HepG2 (cell line): ENCODE measurements at regions not wholly inside any gene's neighbourhood (a gene's known extent, or its start where the extent isn't known, plus 50 kb on each side); places are given as distances from the start of the nearest gene placed in this dataset.

Source experiments
- ATAC-seq: fragments of 200-7000 bp; cut with Tn5 transposase; 3 replicates; pipeline ENCODE4 v1.9.1; 2020; ENCODE audit warnings: mild to moderate bottlenecking, moderate library complexity
- BruUV-seq: library from RNA; stranded (reverse); fragments of 400-500 nt; replicated peaks from 2 replicates; lab custom pipeline; 2021; lab: Mats Ljungman, UMichigan
- CTCF ChIA-PET: fragments of 300-600 bp; formaldehyde crosslinking; extraction: SDS; loops from one replicate; lab custom pipeline; 2021; ENCODE audit warnings: low total read pairs, inconsistent platforms, low intra/inter-chr PET ratio; lab: Yijun Ruan, JAX
- POLR2A ChIA-PET: fragments of 350-600 bp; sonication (Branson Sonifier 250); formaldehyde crosslinking; loops from one replicate; lab custom pipeline; 2020; ENCODE audit warnings: antibody characterized with exemption, inconsistent platforms; lab: Yijun Ruan, JAX
- DNase-seq: peaks from one replicate; pipeline ENCODE4 v3.0.0-alpha.2; 2015; ENCODE audit warnings: low spot score
- FAIRE-seq: peaks from 3 replicates; lab custom pipeline; 2011; peaks lifted over from hg19 to GRCh38; lab: Jason Lieb, UNC
- H2AFZ ChIP-seq: one replicate; pipeline ENCODE4 v1.6.1; 2011; ENCODE audit warnings: low read length, inconsistent platforms
- H3K27ac ChIP-seq: fragments of 300-600 bp; 3 replicates; pipeline ENCODE4 v1.8.0; 2011; ENCODE audit warnings: mixed run types, mild to moderate bottlenecking, mixed read lengths, low read length, inconsistent platforms; ENCODE audit not compliant: insufficient read depth; ENCODE audit errors: extremely low read length
- H3K27me3 ChIP-seq, 2 experiments: fragments of 200-600 bp in 1 of 2; 2 replicates in 1 of 2; 3 replicates in 1 of 2; pipeline versions ENCODE4 v1.6.0 to v1.8.0; 2011; ENCODE audit warnings: low read length in 2 of 2, mild to moderate bottlenecking in 2 of 2, moderate library complexity in 2 of 2, inconsistent platforms in 1 of 2; ENCODE audit not compliant: insufficient read depth in 2 of 2, control insufficient read depth in 1 of 2
- H3K36me3 ChIP-seq, 2 experiments: fragments of 200-600 bp in 1 of 2; replicated peaks in 1 of 2; 2 replicates in 1 of 2; 3 replicates in 1 of 2; pipeline versions ENCODE4 v1.5.1 to v1.8.0; 2011; ENCODE audit warnings: low read length in 2 of 2, inconsistent platforms in 1 of 2; ENCODE audit not compliant: insufficient read depth in 2 of 2, control insufficient read depth in 1 of 2
- H3K4me1 ChIP-seq: 2 replicates; pipeline ENCODE4 v1.5.1; 2012; ENCODE audit warnings: low read length, inconsistent platforms; ENCODE audit not compliant: insufficient read depth
- H3K4me2 ChIP-seq: 2 replicates; pipeline ENCODE4 v1.6.0; 2011; ENCODE audit warnings: low read depth, low read length, inconsistent platforms
- H3K4me3 ChIP-seq, 3 experiments: fragments of 200-600 bp in 1 of 3; sonication (generic), shearing (Covaris generic) in 1 of 3; replicated peaks in 1 of 3; 2 replicates each; pipeline ENCODE4 v1.5.1; 2011 to 2016; ENCODE audit warnings: low read length in 3 of 3, inconsistent platforms in 2 of 3, low read depth in 2 of 3, mild to moderate bottlenecking in 2 of 3, control low read depth in 1 of 3, mixed read lengths in 1 of 3; ENCODE audit not compliant: insufficient read depth in 1 of 3
- H3K79me2 ChIP-seq: one replicate; pipeline ENCODE4 v1.6.1; 2011; ENCODE audit warnings: low read length, inconsistent platforms; ENCODE audit not compliant: insufficient read depth
- H3K9ac ChIP-seq: 2 replicates; pipeline ENCODE4 v1.6.0; 2011; ENCODE audit warnings: mild to moderate bottlenecking, low read depth, low read length, inconsistent platforms; ENCODE audit not compliant: insufficient read depth
- H3K9me3 ChIP-seq: 2 replicates; pipeline ENCODE4 v1.5.1; 2012; ENCODE audit warnings: mild to moderate bottlenecking, low read length
- H4K20me1 ChIP-seq: 2 replicates; pipeline ENCODE4 v1.6.0; 2011; ENCODE audit warnings: inconsistent platforms, mild to moderate bottlenecking, low read length, moderate library complexity; ENCODE audit not compliant: insufficient read depth
- CEBPB ChIP-seq: IDR thresholded peaks from 2 replicates; pipeline ENCODE4 v1.6.1; 2011; ENCODE audit warnings: low read depth, low read length, improper control_type of control experiment, borderline replicate concordance
- KLF16 ChIP-seq, 2 experiments: sonication (generic) in 1 of 2; formaldehyde crosslinking in 1 of 2; IDR thresholded peaks; 2 replicates each; pipeline versions ENCODE4 v1.6.1 to v1.8.0; 2016 to 2023; ENCODE audit warnings: missing genetic modification reagents in 2 of 2, missing compliant biosample characterization in 1 of 2
- NFE2L2 ChIP-seq: fragments of 150-350 bp; IDR thresholded peaks from 2 replicates; pipeline ENCODE4 v1.6.1; 2014; ENCODE audit warnings: low read length
- ZNF644 ChIP-seq: IDR thresholded peaks from 2 replicates; pipeline ENCODE4 v1.6.1; 2016; ENCODE audit warnings: low read depth
- WGBS: methylation state at CpG from one replicate; pipeline ENCODE4 v1.1.6; 2017; ENCODE audit warnings: low lambda C conversion rate; 5-methylcytosine and 5-hydroxymethylcytosine counted together
- in situ Hi-C: cut with HindIII; loops from 2 replicates; pipeline ENCODE4 v1.10.0; 2017; ENCODE audit warnings: low pct_unique_long_range_greater_than_20kb; ENCODE audit not compliant: extremely low pct_ligation_motif_present
- intact Hi-C: fragments of 100-400 bp; cut with micrococcal nuclease; formaldehyde crosslinking; loops from one replicate; pipeline ENCODE4 v1.10.0; 2022; ENCODE audit not compliant: unreplicated experiment
- TF ChIP-seq, protein P1 (sequence below): sonication (generic); formaldehyde crosslinking; IDR thresholded peaks from 2 replicates; pipeline ENCODE4 v1.4.0; 2020; ENCODE audit warnings: missing genetic modification reagents
- TF ChIP-seq, protein P2 (sequence below): sonication (generic); formaldehyde crosslinking; IDR thresholded peaks from 2 replicates; pipeline ENCODE4 v1.4.0; 2020; ENCODE audit warnings: missing genetic modification reagents

DNA sequence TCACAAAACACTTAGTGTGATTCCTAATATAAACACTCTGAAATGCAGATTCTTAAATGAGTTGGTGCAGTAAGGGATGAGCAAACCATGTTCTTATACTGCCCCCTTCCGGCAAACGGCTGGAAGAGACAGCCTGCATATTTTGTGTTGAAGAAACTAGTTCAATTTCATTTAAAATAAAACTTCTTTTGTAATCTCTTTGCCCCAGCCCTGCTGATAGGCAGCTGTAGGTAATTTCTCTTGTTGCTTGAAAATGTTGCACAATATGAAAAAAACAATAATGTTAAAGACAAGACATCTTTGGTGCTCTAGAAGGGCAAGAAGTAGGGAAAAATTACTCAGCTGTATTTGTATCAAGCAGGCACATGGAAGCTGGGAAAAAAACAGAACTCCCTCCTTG lies 89.7 kb upstream of the CCNG1 start (continued):
- TF ChIP-seq, protein P1, sequence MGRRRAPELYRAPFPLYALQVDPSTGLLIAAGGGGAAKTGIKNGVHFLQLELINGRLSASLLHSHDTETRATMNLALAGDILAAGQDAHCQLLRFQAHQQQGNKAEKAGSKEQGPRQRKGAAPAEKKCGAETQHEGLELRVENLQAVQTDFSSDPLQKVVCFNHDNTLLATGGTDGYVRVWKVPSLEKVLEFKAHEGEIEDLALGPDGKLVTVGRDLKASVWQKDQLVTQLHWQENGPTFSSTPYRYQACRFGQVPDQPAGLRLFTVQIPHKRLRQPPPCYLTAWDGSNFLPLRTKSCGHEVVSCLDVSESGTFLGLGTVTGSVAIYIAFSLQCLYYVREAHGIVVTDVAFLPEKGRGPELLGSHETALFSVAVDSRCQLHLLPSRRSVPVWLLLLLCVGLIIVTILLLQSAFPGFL (CRISPR knock-in tag): no peak
- TF ChIP-seq CEBPB: peak; percentile 52; the same call in 1 of the 2 replicates

DNA sequence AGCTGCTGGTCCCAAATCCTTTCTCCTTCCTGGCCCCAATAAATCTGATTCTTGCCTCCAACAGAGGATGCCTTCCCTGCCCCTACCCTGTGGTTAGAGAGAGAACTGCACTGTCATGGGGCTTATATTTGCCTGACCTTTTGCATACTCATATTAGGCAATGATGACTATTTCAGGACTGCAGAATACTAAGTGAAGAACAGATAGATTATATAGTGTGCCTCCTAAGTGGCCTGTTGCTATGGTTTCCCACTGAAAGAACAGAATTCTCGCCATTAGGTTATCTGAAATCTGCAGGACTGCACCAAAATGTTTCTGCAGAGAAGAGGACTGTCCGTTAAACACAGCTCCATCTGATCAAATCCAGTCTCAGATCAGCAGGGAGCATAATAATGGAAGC lies 87.3 kb upstream of the CCNG1 start:
- Histone ChIP-seq H3K4me2 (no peak overlapping the region), H3K27me3 (no peaks in the 10 kb centered on the region)
- no peak for TF ChIP-seq KLF16 (CRISPR knock-in tag; IDR thresholded peaks at IDR 0.05)
- TF ChIP-seq NFE2L2: peak; percentile 37; the same call in 1 of the 2 replicates
- TF ChIP-seq, protein P2, sequence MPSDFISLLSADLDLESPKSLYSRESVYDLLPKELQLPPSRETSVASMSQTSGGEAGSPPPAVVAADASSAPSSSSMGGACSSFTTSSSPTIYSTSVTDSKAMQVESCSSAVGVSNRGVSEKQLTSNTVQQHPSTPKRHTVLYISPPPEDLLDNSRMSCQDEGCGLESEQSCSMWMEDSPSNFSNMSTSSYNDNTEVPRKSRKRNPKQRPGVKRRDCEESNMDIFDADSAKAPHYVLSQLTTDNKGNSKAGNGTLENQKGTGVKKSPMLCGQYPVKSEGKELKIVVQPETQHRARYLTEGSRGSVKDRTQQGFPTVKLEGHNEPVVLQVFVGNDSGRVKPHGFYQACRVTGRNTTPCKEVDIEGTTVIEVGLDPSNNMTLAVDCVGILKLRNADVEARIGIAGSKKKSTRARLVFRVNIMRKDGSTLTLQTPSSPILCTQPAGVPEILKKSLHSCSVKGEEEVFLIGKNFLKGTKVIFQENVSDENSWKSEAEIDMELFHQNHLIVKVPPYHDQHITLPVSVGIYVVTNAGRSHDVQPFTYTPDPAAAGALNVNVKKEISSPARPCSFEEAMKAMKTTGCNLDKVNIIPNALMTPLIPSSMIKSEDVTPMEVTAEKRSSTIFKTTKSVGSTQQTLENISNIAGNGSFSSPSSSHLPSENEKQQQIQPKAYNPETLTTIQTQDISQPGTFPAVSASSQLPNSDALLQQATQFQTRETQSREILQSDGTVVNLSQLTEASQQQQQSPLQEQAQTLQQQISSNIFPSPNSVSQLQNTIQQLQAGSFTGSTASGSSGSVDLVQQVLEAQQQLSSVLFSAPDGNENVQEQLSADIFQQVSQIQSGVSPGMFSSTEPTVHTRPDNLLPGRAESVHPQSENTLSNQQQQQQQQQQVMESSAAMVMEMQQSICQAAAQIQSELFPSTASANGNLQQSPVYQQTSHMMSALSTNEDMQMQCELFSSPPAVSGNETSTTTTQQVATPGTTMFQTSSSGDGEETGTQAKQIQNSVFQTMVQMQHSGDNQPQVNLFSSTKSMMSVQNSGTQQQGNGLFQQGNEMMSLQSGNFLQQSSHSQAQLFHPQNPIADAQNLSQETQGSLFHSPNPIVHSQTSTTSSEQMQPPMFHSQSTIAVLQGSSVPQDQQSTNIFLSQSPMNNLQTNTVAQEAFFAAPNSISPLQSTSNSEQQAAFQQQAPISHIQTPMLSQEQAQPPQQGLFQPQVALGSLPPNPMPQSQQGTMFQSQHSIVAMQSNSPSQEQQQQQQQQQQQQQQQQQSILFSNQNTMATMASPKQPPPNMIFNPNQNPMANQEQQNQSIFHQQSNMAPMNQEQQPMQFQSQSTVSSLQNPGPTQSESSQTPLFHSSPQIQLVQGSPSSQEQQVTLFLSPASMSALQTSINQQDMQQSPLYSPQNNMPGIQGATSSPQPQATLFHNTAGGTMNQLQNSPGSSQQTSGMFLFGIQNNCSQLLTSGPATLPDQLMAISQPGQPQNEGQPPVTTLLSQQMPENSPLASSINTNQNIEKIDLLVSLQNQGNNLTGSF: no peak
- TF ChIP-seq ZNF644 (CRISPR knock-in tag): no peak
- TF ChIP-seq, all 625 proteins: peak for 1
- DNase-seq: no peak
- Histone ChIP-seq H3K9me3 (no peaks in the 10 kb centered on the region), H3K4me1 (no peaks in the 10 kb centered on the region), H3K9ac (no peak overlapping the region), H3K4me3 (no peak overlapping the region), H2AFZ (no peak overlapping the region), H3K27ac (no peak overlapping the region), H4K20me1 (no peaks in the 10 kb centered on the region), H3K36me3 (no peaks in the 10 kb centered on the region), H3K79me2 (no peaks in the 10 kb centered on the region)
- 5% methylated on average over 2 of the region's 2 CpGs for WGBS
- no TSS peak for BruUV-seq
- ATAC-seq: peak; percentile 92
- in situ Hi-C loops: no loop called here
- CTCF ChIA-PET: no interaction called here
- intact Hi-C loops: no loop called here
- POLR2A ChIA-PET: no interaction called here
- no peak for FAIRE-seq
